Astrocyte (in vitro differentiated cells and primary cell): ENCODE measurements at regions not wholly inside any gene's neighbourhood (a gene's known extent, or its start where the extent isn't known, plus 50 kb on each side); places are given as distances from the start of the nearest gene placed in this dataset.
"Not testable (repeated sequence)": the region's sequence is repeated elsewhere in the genome, so short reads cannot be mapped to it uniquely, and the experiment has no call there.

Experiments
- CTCF ChIP-seq: IDR thresholded peaks from 2 replicates; pipeline ENCODE4 v1.5.1; 2011; ENCODE audit warnings: low read depth, mild to moderate bottlenecking, inconsistent platforms, low read length, moderate library complexity; ENCODE audit not compliant: insufficient read depth
- EZH2 ChIP-seq: IDR thresholded peaks from 2 replicates; pipeline ENCODE4 v1.6.1; 2012; ENCODE audit warnings: mild to moderate bottlenecking, low read length, inconsistent platforms; ENCODE audit not compliant: insufficient read depth

DNA sequence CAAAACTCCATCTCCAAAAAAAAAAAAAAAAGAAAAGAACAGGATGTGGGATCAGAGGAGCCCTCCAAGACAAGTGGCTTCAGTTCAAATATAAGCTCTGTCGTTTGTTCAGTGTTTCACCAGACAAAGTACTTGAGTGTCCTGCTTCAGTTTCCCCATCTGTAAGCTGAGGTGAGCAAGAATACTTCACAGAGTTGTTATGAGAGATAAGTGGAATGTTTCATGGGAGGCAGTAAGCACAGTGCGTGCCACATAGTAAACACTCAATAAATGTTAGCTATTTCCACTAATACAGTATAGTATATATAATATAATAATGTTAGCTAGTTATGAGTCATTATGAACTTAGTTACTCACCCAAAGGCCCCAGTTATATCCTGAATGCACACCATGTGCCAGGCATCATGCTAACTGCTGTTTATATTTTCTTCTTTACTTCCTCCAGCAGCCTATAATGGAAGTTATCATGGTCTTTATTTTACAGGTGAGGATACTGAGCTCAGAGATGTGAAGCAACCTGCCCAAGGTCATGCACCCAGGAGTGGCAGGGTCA lies 162.5 kb downstream of the NPIPA8 start:
- not testable (repeated sequence) for TF ChIP-seq EZH2, CTCF
